BLaER1 treated with 17β-estradiol and CSF1 and Interleukin-3, amounts not matched to agents 10 nM and 100 nM (cell line): ENCODE measurements at regions not wholly inside any gene's neighbourhood (a gene's known extent, or its start where the extent isn't known, plus 50 kb on each side); places are given as distances from the start of the nearest gene placed in this dataset.
"Not testable (repeated sequence)": the region's sequence is repeated elsewhere in the genome, so short reads cannot be mapped to it uniquely, and the experiment has no call there.

ENCODE experiments used
- H3K27ac ChIP-seq, 11 experiments: shearing (Covaris generic); formaldehyde crosslinking; 2 replicates each; pipeline ENCODE4 v1.8.1; 2022
- H3K27me3 ChIP-seq, 11 experiments: shearing (Covaris generic); formaldehyde crosslinking; 2 replicates each; pipeline ENCODE4 v1.8.1; 2022
- H3K36me3 ChIP-seq, 11 experiments: shearing (Covaris generic); formaldehyde crosslinking; 2 replicates each; pipeline ENCODE4 v1.8.1; 2022
- H3K4me1 ChIP-seq, 10 experiments: shearing (Covaris generic); formaldehyde crosslinking; 2 replicates each; pipeline ENCODE4 v1.8.1; 2022
- H3K4me2 ChIP-seq, 11 experiments: shearing (Covaris generic); formaldehyde crosslinking; 2 replicates each; pipeline ENCODE4 v1.8.1; 2022
- H3K4me3 ChIP-seq, 10 experiments: shearing (Covaris generic); formaldehyde crosslinking; 2 replicates each; pipeline ENCODE4 v1.8.1; 2022
- H3K9ac ChIP-seq, 11 experiments: shearing (Covaris generic); formaldehyde crosslinking; 2 replicates each; pipeline ENCODE4 v1.8.1; 2022
- H3K9me3 ChIP-seq, 11 experiments: shearing (Covaris generic); formaldehyde crosslinking; replicated peaks in 1 of 11; 2 replicates each; pipeline ENCODE4 v1.8.1; 2022
- H4K20me1 ChIP-seq, 11 experiments: shearing (Covaris generic); formaldehyde crosslinking; 2 replicates each; pipeline ENCODE4 v1.8.1; 2022
- Cebpa-rat ChIP-seq, 11 experiments: shearing (Covaris generic); IDR thresholded peaks; 2 replicates each; pipeline ENCODE4 v1.8.1; 2022

DNA sequence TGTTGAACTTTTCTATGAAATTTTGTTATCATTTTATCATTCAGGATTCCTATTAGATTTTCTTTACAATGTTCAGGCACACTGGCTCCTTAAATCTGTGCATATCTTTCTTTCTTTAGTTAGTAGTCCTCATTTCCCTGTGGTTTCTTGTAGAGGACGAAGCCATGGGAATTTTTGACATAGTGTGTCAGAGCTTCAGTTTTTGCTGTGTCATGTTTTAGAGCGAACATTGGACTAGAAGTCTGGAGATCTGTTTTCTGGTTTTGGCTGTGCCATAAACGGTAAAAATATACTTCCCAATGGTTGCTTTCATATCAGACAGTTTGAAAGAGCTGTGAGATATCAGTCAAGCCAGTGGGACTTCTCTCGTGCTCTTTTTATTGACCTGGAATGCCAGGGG lies 105.2 kb downstream of the CHCHD4 start:
- no peak overlapping the region for H3K27ac ChIP-seq
- no peak for TF ChIP-seq Cebpa-rat (IDR thresholded peaks at IDR 0.05)

GRCh38 chr3:14016900-14017475 lies 107.7 kb downstream of the CHCHD4 start:
- H3K4me2 ChIP-seq, result peak overlapping the region; percentile 9 to 52 (median 32); a peak in 17 of 22 replicates
- no peaks in the 10 kb centered on the region for H3K27me3 ChIP-seq
- TF ChIP-seq Cebpa-rat (IDR thresholded peaks at IDR 0.05), result no peak
- peaks cover 13 to 32% (median 19%) of the 10 kb centered on the region in 11 experiments; a peak in 21 of 22 replicates for H3K9me3 ChIP-seq
- no peak overlapping the region for H3K4me3 ChIP-seq
- H4K20me1 ChIP-seq, result no peaks in the 10 kb centered on the region
- H3K9ac ChIP-seq, result no peak overlapping the region
- H3K27ac ChIP-seq, result no peak overlapping the region
- H3K4me1 ChIP-seq, result peaks cover 7 to 13% (median 10%) of the 10 kb centered on the region in 10 experiments; a peak in 17 of 20 replicates
- no peaks in the 10 kb centered on the region for H3K36me3 ChIP-seq

More for the DNA sequence above, 105.2 kb downstream of the CHCHD4 start:
- Histone ChIP-seq H4K20me1 (no peaks in the 10 kb centered on the region), H3K36me3 (no peaks in the 10 kb centered on the region), H3K4me2 (no peak overlapping the region), H3K9ac (no peak overlapping the region), H3K27me3 (no peaks in the 10 kb centered on the region), H3K9me3 (peaks cover 26 to 38% (median 32%) of the 10 kb centered on the region in 11 experiments), H3K4me1 (peaks cover 7 to 13% (median 10%) of the 10 kb centered on the region in 10 experiments; a peak in 17 of 20 replicates), H3K4me3 (no peak overlapping the region)

DNA sequence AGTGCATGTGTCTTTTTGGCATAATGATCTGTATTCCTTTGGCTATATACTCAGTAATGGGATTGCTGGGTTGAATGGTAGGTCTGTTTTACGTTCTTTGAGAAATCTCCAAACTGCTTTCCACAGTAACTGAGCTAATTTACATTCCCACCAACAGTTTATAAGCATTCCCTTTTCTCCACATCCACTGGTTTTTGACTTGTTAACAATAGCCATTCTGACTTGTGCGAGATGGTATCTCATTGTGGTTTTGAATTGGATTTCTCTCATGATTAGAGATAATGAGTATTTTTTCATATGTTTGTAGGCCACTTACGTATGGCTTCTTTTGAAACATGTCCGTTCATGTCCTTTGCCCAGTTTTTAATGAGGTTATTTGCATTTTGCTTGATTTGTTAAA lies 117.7 kb downstream of the CHCHD4 start:
- H3K4me1 ChIP-seq, result no peaks in the 10 kb centered on the region
- H3K9ac ChIP-seq, result no peak overlapping the region
- no peak for TF ChIP-seq Cebpa-rat (IDR thresholded peaks at IDR 0.05)
- peaks cover 0 to 6% (median 0%) of the 10 kb centered on the region in 11 experiments; a peak in 4 of 22 replicates for H3K9me3 ChIP-seq
- H3K27me3 ChIP-seq, result no peaks in the 10 kb centered on the region
- H4K20me1 ChIP-seq, result no peaks in the 10 kb centered on the region
- H3K4me3 ChIP-seq, result no peak overlapping the region
- no peak overlapping the region for H3K4me2 ChIP-seq
- no peak overlapping the region for H3K27ac ChIP-seq
- H3K36me3 ChIP-seq, result no peaks in the 10 kb centered on the region

DNA sequence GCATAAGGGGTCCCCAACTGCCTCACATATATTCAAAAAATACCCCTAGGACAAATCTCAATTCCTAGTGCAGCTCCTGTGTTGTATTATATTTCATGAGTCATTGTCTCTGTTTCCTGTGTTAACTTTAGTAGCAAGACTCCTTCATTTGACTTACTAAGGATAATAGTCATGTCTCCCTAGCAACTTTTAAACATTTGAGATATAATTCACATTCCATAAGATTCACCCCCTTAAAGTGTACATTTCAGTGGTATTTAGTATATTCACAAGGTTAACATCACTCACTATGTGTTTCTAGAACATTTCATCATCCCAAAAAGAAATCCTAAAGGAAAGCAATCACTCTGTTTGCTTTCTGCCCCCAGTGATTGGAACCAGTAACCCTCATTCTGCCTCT lies 121.3 kb upstream of the WNT7A start:
- H3K4me2 ChIP-seq, result no peak overlapping the region

DNA sequence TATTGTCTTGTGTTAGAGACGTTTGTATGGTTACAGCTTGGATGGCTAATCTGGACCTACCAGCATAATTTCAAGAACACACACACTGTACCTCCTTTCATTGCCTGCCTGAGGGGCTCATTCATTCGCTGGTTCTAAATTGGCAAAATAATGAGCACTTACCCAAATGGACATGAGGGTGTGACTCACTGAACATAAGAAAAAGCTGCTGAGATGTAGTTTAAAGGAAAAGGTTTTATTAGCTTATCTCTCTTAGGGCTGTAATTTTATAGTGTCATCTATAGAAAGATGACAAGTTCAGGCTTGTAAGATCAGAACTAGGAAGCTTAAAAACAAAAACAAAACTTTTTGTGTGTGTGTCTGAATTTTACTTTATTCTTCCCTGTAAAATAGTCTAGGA lies 120.7 kb upstream of the WNT7A start:
- no peaks in the 10 kb centered on the region for H4K20me1 ChIP-seq
- H3K9me3 ChIP-seq, result peaks cover 6 to 21% (median 13%) of the 10 kb centered on the region in 11 experiments; a peak in 19 of 22 replicates
- H3K27ac ChIP-seq, result no peak overlapping the region
- no peak overlapping the region for H3K9ac ChIP-seq
- no peak for TF ChIP-seq Cebpa-rat (IDR thresholded peaks at IDR 0.05)
- no peak overlapping the region for H3K4me2 ChIP-seq
- H3K27me3 ChIP-seq, result no peaks in the 10 kb centered on the region
- H3K36me3 ChIP-seq, result no peaks in the 10 kb centered on the region
- H3K4me3 ChIP-seq, result no peak overlapping the region
- no peaks in the 10 kb centered on the region for H3K4me1 ChIP-seq

More for the DNA sequence above, 121.3 kb upstream of the WNT7A start:
- no peaks in the 10 kb centered on the region for H3K27me3 ChIP-seq
- no peaks in the 10 kb centered on the region for H4K20me1 ChIP-seq
- H3K36me3 ChIP-seq, result no peaks in the 10 kb centered on the region
- no peak overlapping the region for H3K27ac ChIP-seq
- H3K4me1 ChIP-seq, result no peaks in the 10 kb centered on the region
- no peak overlapping the region for H3K4me3 ChIP-seq
- H3K9ac ChIP-seq, result no peak overlapping the region
- no peak for TF ChIP-seq Cebpa-rat (IDR thresholded peaks at IDR 0.05)
- H3K9me3 ChIP-seq, result peaks cover 5 to 16% (median 10%) of the 10 kb centered on the region in 11 experiments; a peak in 16 of 22 replicates

- Histone ChIP-seq H3K4me3 (no peak overlapping the region), H3K36me3 (no peaks in the 10 kb centered on the region), H3K27ac (no peak overlapping the region), H3K27me3 (no peaks in the 10 kb centered on the region), H3K4me2 (no peak overlapping the region), H3K4me1 (no peaks in the 10 kb centered on the region), H3K9ac (no peak overlapping the region), H3K9me3 (peaks cover 15 to 35% (median 23%) of the 10 kb centered on the region in 11 experiments; a peak in 20 of 22 replicates), H4K20me1 (no peaks in the 10 kb centered on the region)
- no peak for TF ChIP-seq Cebpa-rat (IDR thresholded peaks at IDR 0.05)
These were observed 119.0 kb upstream of the WNT7A start for GRCh38 chr3:13998831-13999230.

- not testable (repeated sequence) for H3K4me2 ChIP-seq, H3K27me3 ChIP-seq, H3K4me1 ChIP-seq, H3K27ac ChIP-seq, H4K20me1 ChIP-seq, H3K36me3 ChIP-seq, H3K4me3 ChIP-seq, H3K9ac ChIP-seq
- H3K9me3 ChIP-seq, result peaks cover 15 to 35% (median 23%) of the 10 kb centered on the region in 11 experiments; a peak in 20 of 22 replicates
These were observed 115.3 kb upstream of the WNT7A start for GRCh38 chr3:13995216-13995615.

DNA sequence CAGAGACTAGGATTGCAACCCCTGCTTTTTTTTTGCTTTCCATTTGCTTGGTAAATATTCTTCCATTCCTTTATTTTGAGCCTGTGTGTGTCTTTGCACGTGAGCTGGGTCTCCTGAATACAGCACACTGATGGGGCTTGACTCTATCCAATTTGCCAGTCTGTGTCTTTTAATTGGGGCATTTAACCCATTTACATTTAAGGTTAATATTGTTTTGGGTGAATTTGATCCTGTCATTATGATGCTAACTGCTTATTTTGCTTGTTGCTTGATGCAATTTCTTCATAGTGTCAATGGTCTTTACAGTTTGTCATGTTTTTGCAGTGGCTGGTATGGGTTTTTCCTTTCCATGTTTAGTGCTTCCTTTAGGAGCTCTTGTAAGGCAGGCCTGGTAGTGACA lies 109.1 kb upstream of the WNT7A start:
- H3K36me3 ChIP-seq, H3K4me3 ChIP-seq, H4K20me1 ChIP-seq, H3K9ac ChIP-seq, H3K27me3 ChIP-seq, H3K4me2 ChIP-seq, H3K27ac ChIP-seq, H3K4me1 ChIP-seq: not testable (repeated sequence)
- H3K9me3 ChIP-seq, result peaks cover 11 to 34% (median 21%) of the 10 kb centered on the region in 11 experiments; a peak in 21 of 22 replicates

GRCh38 chr3:13976469-13976868 lies 96.6 kb upstream of the WNT7A start:
- Histone ChIP-seq H3K4me2 (peak overlapping the region in 2 of 11 experiments; percentile 17 to 27; a peak in 1 of 22 replicates), H3K4me1 (peaks cover 0 to 10% (median 0%) of the 10 kb centered on the region in 10 experiments; a peak in 4 of 20 replicates), H3K27ac (no peak overlapping the region), H3K27me3 (no peaks in the 10 kb centered on the region), H3K4me3 (no peak overlapping the region), H3K9me3 (peaks cover 30 to 42% (median 36%) of the 10 kb centered on the region in 11 experiments), H3K9ac (no peak overlapping the region), H3K36me3 (no peaks in the 10 kb centered on the region; a peak in 1 of 22 replicates), H4K20me1 (no peaks in the 10 kb centered on the region)
- no peak for TF ChIP-seq Cebpa-rat (IDR thresholded peaks at IDR 0.05)

GRCh38 chr3:13975686-13976085 lies 95.8 kb upstream of the WNT7A start:
- Histone ChIP-seq H3K9ac (no peak overlapping the region), H3K27ac (no peak overlapping the region), H3K27me3 (no peaks in the 10 kb centered on the region), H3K4me2 (no peak overlapping the region), H4K20me1 (no peaks in the 10 kb centered on the region), H3K36me3 (no peaks in the 10 kb centered on the region; a peak in 1 of 22 replicates), H3K4me3 (no peak overlapping the region), H3K4me1 (peaks cover 0 to 10% (median 0%) of the 10 kb centered on the region in 10 experiments; a peak in 4 of 20 replicates), H3K9me3 (peaks cover 38 to 50% (median 43%) of the 10 kb centered on the region in 11 experiments)
- TF ChIP-seq Cebpa-rat (IDR thresholded peaks at IDR 0.05), result no peak
